Urinary bladder (tissue), 3 donors: ENCODE measurements at regions not wholly inside any gene's neighbourhood (a gene's known extent, or its start where the extent isn't known, plus 50 kb on each side); places are given as distances from the start of the nearest gene placed in this dataset.

Experiments
- DNase-seq: peaks from one replicate; pipeline ENCODE4 v3.0.0-alpha.2; 2015; ENCODE audit errors: extremely low spot score
- H3K27ac ChIP-seq: one replicate; pipeline ENCODE4 v1.5.1; 2013; ENCODE audit warnings: low read depth, mild to moderate bottlenecking, moderate library complexity
- H3K36me3 ChIP-seq: one replicate; pipeline ENCODE4 v1.6.1; 2013; ENCODE audit warnings: mild to moderate bottlenecking, moderate library complexity; ENCODE audit not compliant: insufficient read depth
- H3K4me1 ChIP-seq: one replicate; pipeline ENCODE4 v1.6.1; 2013; ENCODE audit warnings: mild to moderate bottlenecking, moderate library complexity; ENCODE audit not compliant: insufficient read depth
- H3K4me3 ChIP-seq: one replicate; pipeline ENCODE4 v1.5.1; 2013; ENCODE audit warnings: low read depth, low read length
- WGBS: extraction: QIAGEN DNeasy Blood & Tissue Kit; methylation state at CpG from one replicate; pipeline ENCODE4 v1.1.7; 2013; 5-methylcytosine and 5-hydroxymethylcytosine counted together
- donor health status: healthy with polysubstance abuse.
- donor health status: healthy.

DNA sequence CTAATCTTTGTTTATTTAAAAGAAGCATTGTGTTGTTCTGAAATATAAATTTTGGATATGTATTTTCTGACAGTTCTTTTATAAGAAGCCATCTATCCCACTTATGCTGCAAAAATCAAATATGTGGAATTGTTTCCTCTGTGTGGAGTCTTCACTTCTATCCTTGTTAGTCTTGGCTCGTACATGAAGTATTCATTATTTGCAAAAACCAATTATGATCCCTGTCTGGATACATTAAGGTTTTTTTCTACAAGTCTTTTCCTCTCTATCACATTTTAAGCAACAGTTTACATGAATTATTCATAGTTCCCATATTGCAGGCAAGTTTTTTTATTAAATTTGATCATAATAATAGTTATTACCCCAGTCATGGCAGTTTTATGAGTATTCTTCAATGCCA, 490.8 kb upstream of the GJE1 start:
- 61% methylated on average over 1 of the region's 1 CpG for WGBS

DNA sequence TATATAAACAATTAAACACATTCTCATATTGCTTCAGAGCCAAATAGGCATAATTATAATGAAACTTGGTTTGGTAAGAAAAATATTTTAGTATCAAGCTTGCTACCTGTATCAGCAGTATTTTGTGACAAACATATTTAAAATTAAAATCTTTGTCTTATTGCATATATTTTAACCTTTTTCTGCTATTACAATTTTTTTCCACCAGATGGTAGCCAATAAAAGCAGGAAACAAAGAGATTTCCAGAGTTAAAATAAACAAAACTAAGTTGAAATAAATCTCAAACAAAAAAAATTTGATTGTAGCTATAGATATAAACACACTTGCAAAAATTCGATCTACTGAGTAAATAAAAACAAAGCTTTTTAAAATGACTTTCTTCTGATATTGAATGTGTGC, 491.3 kb upstream of the GJE1 start:
- no peak for DNase-seq
- WGBS: 30% methylated on average over 1 of the region's 1 CpG
- Histone ChIP-seq H3K4me1 (no peaks in the 10 kb centered on the region), H3K36me3 (no peaks in the 10 kb centered on the region), H3K27ac (no peak overlapping the region), H3K4me3 (no peak overlapping the region)

More for the DNA sequence above, 490.8 kb upstream of the GJE1 start:
- Histone ChIP-seq H3K36me3 (no peaks in the 10 kb centered on the region), H3K27ac (no peak overlapping the region), H3K4me1 (no peaks in the 10 kb centered on the region), H3K4me3 (no peak overlapping the region)
- no peak for DNase-seq

DNA sequence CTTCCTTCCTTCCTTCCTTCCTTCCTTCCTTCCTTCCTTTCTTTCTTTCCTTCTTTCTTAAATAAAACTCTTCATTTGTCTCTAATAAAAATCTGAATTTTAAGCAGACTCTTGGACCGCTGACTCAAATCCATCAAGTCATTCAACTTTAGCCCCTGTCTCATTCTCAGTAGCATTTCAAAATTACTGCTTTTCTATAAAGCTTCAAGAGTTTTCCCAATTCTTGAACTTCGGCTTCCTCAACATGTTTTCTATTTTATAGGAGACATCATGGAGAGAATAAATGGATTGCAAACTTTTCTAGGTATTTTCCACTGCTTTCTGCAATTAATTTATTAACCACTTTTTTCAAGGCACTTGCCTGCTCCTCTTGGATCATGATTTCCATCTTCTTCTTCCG, 497.1 kb upstream of the GJE1 start:
- WGBS: 94% methylated on average over 3 of the region's 3 CpGs
- H3K36me3 ChIP-seq: no peaks in the 10 kb centered on the region
- DNase-seq: no peak

DNA sequence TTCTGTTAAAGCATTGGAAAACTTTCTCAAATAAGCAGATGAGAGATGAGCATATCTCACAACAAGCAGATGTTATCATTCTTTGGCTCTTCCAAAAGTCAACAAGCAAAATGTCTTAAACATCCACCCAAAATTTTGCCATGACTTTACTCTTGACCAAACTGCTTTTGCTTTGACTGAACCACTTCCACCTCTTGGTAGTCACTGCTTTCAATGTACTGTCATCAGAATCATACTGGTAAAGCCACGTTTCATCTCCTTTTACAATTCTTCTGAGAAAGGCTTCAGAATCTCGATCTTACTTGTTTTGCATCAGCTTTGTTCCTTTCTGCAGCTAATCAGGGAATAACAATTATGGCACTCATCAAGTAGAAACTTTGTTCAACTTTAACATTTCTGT, 498.5 kb upstream of the GJE1 start:
- no peaks in the 10 kb centered on the region for H3K4me1 ChIP-seq

More for the DNA sequence above, 497.1 kb upstream of the GJE1 start:
- Histone ChIP-seq H3K4me3 (no peak overlapping the region), H3K4me1 (no peaks in the 10 kb centered on the region), H3K27ac (no peak overlapping the region)

DNA sequence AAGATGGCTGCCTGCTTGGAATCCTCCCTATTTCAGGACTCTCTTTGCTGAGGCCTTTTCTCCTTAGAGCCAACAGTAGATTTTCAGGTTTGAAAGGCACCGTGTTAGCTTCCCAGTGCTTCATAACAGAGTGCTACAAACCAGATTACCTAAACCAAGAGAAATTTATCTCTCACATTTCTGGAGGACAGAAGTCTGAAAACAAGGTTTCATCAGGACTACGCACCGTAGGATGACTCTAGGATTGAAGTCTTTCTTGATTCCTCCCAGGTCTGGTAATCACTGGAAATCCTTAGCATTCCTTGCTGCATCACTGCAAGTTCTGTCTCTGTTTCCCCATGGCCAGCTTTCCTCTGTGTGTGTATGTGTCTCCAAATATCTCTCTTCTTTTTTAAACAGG, 508.4 kb upstream of the GJE1 start:
- no peaks in the 10 kb centered on the region for H3K36me3 ChIP-seq
- no peaks in the 10 kb centered on the region for H3K4me1 ChIP-seq
- 97% methylated on average over 3 of the region's 3 CpGs for WGBS
- no peak overlapping the region for H3K4me3 ChIP-seq
- no peak for DNase-seq
- H3K27ac ChIP-seq: no peak overlapping the region

More for the DNA sequence above, 498.5 kb upstream of the GJE1 start:
- H3K36me3 ChIP-seq: no peaks in the 10 kb centered on the region
- no peak for DNase-seq
- H3K27ac ChIP-seq: no peak overlapping the region
- 72% methylated on average over 2 of the region's 2 CpGs for WGBS
- no peak overlapping the region for H3K4me3 ChIP-seq

DNA sequence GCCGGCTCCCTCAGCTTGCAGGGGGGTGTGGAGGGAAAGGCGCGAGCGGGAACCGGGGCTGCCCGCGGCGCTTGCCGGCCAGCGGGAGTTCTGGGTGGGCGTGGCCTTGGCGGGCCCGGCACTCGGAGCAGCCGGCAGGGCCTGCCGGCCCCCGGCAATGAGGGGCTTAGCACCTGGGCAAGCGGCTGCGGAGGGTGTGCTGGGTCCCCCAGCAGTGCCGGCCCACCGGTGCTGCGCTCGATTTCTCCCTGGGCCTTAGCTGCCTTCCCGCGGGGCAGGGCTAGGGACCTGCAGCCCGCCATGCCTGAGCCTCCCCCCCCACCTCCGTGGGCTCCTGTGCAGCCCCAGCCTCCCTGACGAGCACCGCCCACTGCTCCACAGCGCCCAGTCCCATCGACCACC, 514.5 kb upstream of the GJE1 start:
- Histone ChIP-seq H3K36me3 (no peaks in the 10 kb centered on the region), H3K4me3 (no peak overlapping the region), H3K4me1 (no peaks in the 10 kb centered on the region), H3K27ac (no peak overlapping the region)
- no peak for DNase-seq
- WGBS: 96% methylated on average over 31 of the region's 31 CpGs

DNA sequence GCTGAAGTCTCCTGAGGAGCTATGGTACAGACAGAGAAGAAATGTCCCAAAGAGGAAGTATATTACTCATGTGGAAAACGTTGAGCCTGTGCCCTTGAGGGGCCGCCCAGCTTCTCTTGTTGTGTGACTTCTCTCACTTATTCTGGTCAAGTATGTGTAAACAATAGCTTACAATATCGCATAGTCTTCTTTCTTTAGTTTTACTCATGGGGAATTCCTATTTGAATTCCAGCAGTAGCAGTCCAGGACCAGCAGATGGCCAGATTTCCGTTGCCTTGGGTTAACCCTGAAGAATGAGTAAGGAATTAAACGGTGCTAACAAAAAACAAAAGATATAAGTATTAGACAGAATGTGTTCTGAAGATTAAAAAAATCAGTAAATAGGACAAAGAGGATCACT, 522.0 kb upstream of the GJE1 start:
- no peaks in the 10 kb centered on the region for H3K4me1 ChIP-seq
- WGBS: 58% methylated on average over 5 of the region's 5 CpGs
- DNase-seq: no peak
- H3K4me3 ChIP-seq: no peak overlapping the region
- H3K36me3 ChIP-seq: no peaks in the 10 kb centered on the region
- H3K27ac ChIP-seq: no peak overlapping the region

DNA sequence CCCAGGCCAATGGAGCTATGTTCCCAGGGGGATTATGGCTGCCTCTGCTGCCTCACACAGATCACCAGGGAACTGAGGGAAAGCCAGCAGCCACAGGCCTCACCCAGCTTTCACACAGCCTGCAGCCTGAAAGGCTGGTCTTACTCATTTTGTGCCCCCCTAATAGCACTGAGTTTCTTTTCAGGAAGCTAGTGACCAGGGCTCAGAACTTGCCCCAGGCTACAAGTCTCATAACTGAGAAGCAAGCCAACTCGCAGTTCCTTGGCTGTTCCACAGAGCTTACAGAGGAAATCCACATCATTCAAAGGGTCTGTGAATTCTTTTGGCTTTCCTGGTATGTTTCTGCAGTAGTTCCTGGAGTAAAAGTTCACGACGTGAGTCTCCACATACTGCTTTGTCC, 524.8 kb upstream of the GJE1 start:
- Histone ChIP-seq H3K4me3 (no peak overlapping the region), H3K4me1 (no peaks in the 10 kb centered on the region), H3K27ac (no peak overlapping the region), H3K36me3 (no peaks in the 10 kb centered on the region)
- 75% methylated on average over 3 of the region's 3 CpGs for WGBS
- DNase-seq: no peak

DNA sequence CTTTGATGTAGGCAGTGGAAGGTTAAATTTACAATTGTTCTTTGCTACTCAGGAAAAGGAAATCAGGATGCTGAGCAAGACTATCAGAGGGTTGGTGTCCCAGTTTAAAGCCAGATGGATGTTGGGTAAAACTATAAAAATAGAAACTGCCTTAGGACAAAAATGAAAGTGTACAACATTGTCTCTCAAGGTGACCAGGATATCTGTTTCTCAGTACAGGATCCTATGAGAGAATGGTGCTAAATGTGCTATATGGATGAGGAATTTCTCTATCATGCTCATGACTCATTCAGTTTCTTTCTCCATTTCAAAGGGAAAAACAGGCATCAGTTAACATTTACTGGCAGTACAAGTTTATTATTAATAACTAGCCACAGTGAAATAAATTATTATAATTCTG, 534.2 kb upstream of the GJE1 start:
- no peaks in the 10 kb centered on the region for H3K4me1 ChIP-seq
- H3K27ac ChIP-seq: no peak overlapping the region
- no peak overlapping the region for H3K4me3 ChIP-seq
- H3K36me3 ChIP-seq: no peaks in the 10 kb centered on the region
- DNase-seq: no peak

DNA sequence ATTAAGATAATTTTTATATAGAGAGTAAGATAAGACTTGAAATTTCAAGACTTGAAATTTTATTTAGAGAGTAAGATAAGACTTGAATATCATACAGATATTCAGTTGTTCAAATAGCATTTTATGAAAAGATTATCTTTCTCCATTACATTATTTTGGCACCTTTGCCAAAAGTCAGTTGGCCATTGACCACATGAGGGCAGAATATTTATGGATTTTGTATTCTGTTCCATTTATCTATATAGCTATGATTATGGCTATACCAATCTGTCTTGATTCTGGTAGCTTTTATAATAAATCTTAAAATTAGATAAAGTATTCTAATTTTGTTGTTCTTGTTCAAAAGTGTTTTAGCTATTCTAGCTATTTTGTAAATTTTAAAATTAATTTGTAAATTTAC, 537.9 kb upstream of the GJE1 start:
- Histone ChIP-seq H3K4me1 (no peaks in the 10 kb centered on the region), H3K36me3 (no peaks in the 10 kb centered on the region), H3K27ac (no peak overlapping the region), H3K4me3 (no peak overlapping the region)
- no peak for DNase-seq

DNA sequence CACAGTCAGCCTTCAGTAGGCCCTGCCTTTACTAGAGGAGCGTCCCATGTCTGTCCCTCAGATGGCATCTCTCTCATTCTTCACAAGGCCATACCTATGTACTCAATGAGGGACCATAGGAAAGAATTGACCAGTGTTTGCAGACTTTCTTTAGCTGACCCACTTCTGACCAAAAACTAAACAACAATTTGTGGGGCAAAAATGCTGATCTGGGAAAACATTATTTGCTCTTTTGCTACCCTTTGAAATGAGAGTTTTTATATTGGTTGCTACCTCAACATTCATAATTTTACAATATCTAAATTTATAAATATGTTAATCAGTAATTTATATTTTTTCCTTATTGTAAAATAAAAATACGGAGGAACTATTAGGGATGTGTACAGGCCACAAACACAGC, 539.4 kb upstream of the GJE1 start:
- 92% methylated on average over 2 of the region's 2 CpGs for WGBS
- Histone ChIP-seq H3K4me3 (no peak overlapping the region), H3K27ac (no peak overlapping the region), H3K4me1 (no peaks in the 10 kb centered on the region), H3K36me3 (no peaks in the 10 kb centered on the region)
- DNase-seq: no peak

DNA sequence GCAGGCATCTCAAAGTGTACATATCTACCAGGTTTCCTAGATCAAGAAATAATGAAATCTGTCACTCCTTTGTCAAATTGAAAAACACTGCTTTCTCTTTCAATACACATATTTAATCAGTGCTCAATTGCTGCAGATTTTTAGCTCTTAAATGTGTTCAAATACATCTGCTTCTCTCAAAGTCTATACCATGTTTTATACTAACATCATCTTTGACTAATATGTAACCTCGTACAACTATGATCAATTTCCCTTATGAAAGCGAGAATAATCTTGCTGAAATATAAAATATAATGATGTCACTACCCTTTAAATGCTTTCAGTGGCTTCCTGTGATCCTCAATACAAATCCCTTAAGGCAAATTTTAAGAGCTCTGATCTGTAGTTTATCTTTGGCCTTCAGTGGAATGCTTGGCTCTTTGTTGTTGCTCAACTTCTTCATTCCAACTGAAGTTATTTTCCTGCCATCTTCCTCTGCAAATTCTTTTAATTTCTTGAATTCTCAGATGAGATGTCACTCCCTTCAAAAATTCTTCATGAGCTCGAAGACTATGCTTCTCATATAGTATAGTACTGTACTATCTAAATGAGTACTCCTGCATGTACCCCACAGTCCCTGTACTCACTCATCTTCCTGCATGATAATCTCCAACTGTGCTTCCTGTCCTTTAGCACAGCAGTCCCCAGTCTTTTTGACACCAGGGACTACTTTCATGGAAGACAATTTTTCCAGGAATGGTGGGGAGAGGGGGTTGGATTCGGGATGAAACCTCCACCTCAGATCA, 545.1 kb upstream of the GJE1 start:
- H3K4me1 ChIP-seq: no peaks in the 10 kb centered on the region
- no peak overlapping the region for H3K27ac ChIP-seq
- no peak overlapping the region for H3K4me3 ChIP-seq
- H3K36me3 ChIP-seq: no peaks in the 10 kb centered on the region
- DNase-seq: no peak
- WGBS: 56% methylated on average over 4 of the region's 4 CpGs

DNA sequence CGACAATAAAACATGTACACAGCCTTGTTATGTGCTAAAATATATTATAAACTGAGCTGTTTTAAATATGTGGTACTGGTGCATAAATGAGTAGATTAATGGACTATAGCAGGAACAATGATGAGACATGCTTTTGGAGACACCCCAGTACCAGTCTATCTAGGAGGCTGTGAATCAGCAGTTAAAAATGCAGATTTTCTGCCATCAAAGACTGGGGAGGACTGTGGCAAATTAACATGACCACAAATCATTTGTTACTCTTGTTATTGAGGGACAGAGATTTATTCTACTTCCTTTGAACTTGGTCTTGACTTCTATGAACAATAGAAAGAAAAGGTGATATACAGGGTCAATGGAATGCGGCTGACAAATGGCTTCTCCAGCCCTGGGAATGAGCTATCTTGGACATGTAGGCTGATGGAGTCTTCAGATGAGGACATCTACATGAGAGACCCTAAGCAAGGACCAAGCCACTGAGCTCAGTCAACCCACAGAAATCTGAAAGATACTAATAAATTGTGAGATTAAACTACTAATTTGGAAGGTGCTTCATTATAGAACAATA, 551.7 kb upstream of the GJE1 start:
- H3K27ac ChIP-seq: no peak overlapping the region
- WGBS: 94% methylated on average over 2 of the region's 2 CpGs
- no peak for DNase-seq
- no peaks in the 10 kb centered on the region for H3K4me1 ChIP-seq
- no peaks in the 10 kb centered on the region for H3K36me3 ChIP-seq
- H3K4me3 ChIP-seq: no peak overlapping the region

DNA sequence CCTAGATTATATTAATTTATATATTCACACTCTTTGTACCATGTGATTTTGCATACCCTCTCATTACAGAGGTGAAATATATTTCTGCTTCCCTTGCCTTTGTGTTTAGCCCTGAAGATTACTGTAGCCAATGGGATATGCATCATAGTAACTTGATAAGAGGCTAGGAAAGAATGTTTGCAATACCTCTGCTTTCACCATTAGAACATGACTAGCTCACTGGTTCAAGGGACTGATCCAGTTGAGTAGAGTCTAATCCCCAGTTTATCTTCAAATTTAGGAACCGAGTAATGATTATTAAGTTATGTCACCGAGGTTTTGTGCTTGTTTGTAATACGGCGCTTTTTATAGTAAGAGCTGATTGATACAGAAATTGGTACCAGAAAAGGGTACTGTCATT, 552.6 kb upstream of the GJE1 start:
- no peak for DNase-seq
- H3K36me3 ChIP-seq: no peaks in the 10 kb centered on the region
- no peaks in the 10 kb centered on the region for H3K4me1 ChIP-seq
- H3K4me3 ChIP-seq: no peak overlapping the region
- no peak overlapping the region for H3K27ac ChIP-seq
- 91% methylated on average over 4 of the region's 4 CpGs for WGBS

DNA sequence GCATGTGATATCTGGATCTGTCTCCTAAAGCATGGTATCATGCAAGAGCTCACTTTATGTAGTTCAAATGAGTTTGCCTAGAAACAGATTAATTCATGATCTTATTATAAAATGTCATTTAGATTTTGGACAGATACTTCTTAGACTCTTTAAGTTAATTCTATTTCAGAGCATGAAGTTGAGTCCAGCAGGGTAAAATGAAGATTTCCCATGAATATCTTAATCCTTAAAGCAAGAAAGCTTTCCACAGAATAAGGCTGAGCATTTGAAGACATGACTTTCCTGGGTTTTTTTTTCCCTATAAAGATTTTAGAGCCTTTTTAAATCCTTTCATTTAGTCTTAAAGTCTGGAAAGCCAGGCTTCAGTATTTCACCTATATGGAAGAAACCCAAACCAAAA, 556.0 kb upstream of the GJE1 start:
- Histone ChIP-seq H3K27ac (no peak overlapping the region), H3K4me3 (no peak overlapping the region), H3K36me3 (no peaks in the 10 kb centered on the region), H3K4me1 (no peaks in the 10 kb centered on the region)
- no peak for DNase-seq
